HL-60 (cell line): ENCODE measurements at regions not wholly inside any gene's neighbourhood (a gene's known extent, or its start where the extent isn't known, plus 50 kb on each side); places are given as distances from the start of the nearest gene placed in this dataset.

Experiments used
- DNase-seq, 2 experiments: peaks; one replicate each; pipeline ENCODE4 v3.0.0-alpha.2; 2010 to 2020; ENCODE audit warnings: low read depth in 1 of 2, low spot score in 1 of 2
- H3K27ac ChIP-seq: fragments of 250-450 bp; sonication (Bioruptor Pico); replicated peaks from 2 replicates; pipeline ENCODE4 v1.5.1; 2020; ENCODE audit warnings: mild to moderate bottlenecking, moderate library complexity
- H3K27me3 ChIP-seq: fragments of 250-450 bp; sonication (Bioruptor Pico); 2 replicates; pipeline ENCODE4 v1.5.1; 2021; ENCODE audit warnings: mild to moderate bottlenecking, moderate library complexity; ENCODE audit not compliant: insufficient read depth, poor library complexity, severe bottlenecking
- H3K4me3 ChIP-seq: replicated peaks from 2 replicates; pipeline ENCODE4 v1.5.1; 2011; ENCODE audit warnings: mild to moderate bottlenecking, control low read depth, low read length; ENCODE audit not compliant: insufficient read depth
- CTCF ChIP-seq: IDR thresholded peaks from one replicate; pipeline ENCODE4 v1.5.1; 2011; ENCODE audit warnings: low read length, control low read depth, inconsistent platforms; ENCODE audit not compliant: insufficient read depth
- GABPA ChIP-seq: IDR thresholded peaks from 2 replicates; pipeline ENCODE4 v1.6.1; 2012; ENCODE audit warnings: low read depth
- POLR2AphosphoS5 ChIP-seq: IDR thresholded peaks from 2 replicates; pipeline ENCODE4 v1.6.1; 2012; ENCODE audit warnings: low read depth
- REST ChIP-seq: IDR thresholded peaks from 2 replicates; pipeline ENCODE4 v1.6.1; 2012; ENCODE audit warnings: low read depth; ENCODE audit not compliant: insufficient replicate concordance
- SPI1 ChIP-seq: IDR thresholded peaks from 2 replicates; pipeline ENCODE4 v1.6.1; 2012; ENCODE audit warnings: low read depth, mild to moderate bottlenecking, borderline replicate concordance

GRCh38 chr6:169130113-169130512 lies 123.5 kb downstream of the THBS2 start:
- Histone ChIP-seq H3K4me3 (no peak overlapping the region), H3K27ac (no peak overlapping the region), H3K27me3 (no peaks in the 10 kb centered on the region)
- TF ChIP-seq GABPA (no peak), POLR2AphosphoS5 (no peak), CTCF (no peak), SPI1 (no peak), REST (no peak)
- no peak for DNase-seq

GRCh38 chr6:169121013-169121412 lies 132.6 kb downstream of the THBS2 start:
- H3K27me3 ChIP-seq = no peaks in the 10 kb centered on the region
- TF ChIP-seq POLR2AphosphoS5 = no peak
- no peak for TF ChIP-seq CTCF
- TF ChIP-seq REST = no peak
- H3K4me3 ChIP-seq = no peak overlapping the region
- H3K27ac ChIP-seq = no peak overlapping the region
- DNase-seq = no peak

GRCh38 chr6:169119669-169120068 lies 134.0 kb downstream of the THBS2 start:
- no peak overlapping the region for H3K4me3 ChIP-seq
- no peak for DNase-seq
- TF ChIP-seq GABPA = no peak
- TF ChIP-seq SPI1 = no peak
- TF ChIP-seq CTCF = no peak
- TF ChIP-seq REST = no peak
- no peak for TF ChIP-seq POLR2AphosphoS5
- H3K27me3 ChIP-seq = no peaks in the 10 kb centered on the region
- no peak overlapping the region for H3K27ac ChIP-seq
